Astrocyte of the cerebellum (primary cell): ENCODE measurements at regions not wholly inside any gene's neighbourhood (a gene's known extent, or its start where the extent isn't known, plus 50 kb on each side); places are given as distances from the start of the nearest gene placed in this dataset.

Source experiments
- DNase-seq: peaks from one replicate; pipeline ENCODE4 v3.0.0-alpha.2; 2011; ENCODE audit warnings: low read depth
- H3K4me3 ChIP-seq: 2 replicates; pipeline ENCODE4 v1.5.1; 2011; ENCODE audit warnings: mild to moderate bottlenecking, low read depth, low read length, moderate library complexity
- CTCF ChIP-seq: IDR thresholded peaks from 2 replicates; pipeline ENCODE4 v1.5.1; 2012; ENCODE audit warnings: low read length, low read depth, moderate library complexity, mild to moderate bottlenecking; ENCODE audit errors: missing control alignments
- in situ Hi-C: cut with HindIII; loops from 2 replicates; pipeline ENCODE4 v1.10.0; 2017; ENCODE audit warnings: low sequenced_read_pairs

- no peak overlapping the region for H3K4me3 ChIP-seq
- in situ Hi-C loops, result no loop called here
- TF ChIP-seq CTCF, result no peak
- DNase-seq, result no peak
These were observed 441.5 kb upstream of the CDH6 start for GRCh38 chr5:30752015-30752414.

GRCh38 chr5:30749971-30750370 is 443.5 kb upstream of the CDH6 start:
- no peak overlapping the region for H3K4me3 ChIP-seq
- TF ChIP-seq CTCF, result no peak
- no peak for DNase-seq
- in situ Hi-C loops, result no loop called here

GRCh38 chr5:30747412-30747811 is 446.1 kb upstream of the CDH6 start:
- H3K4me3 ChIP-seq, result no peak overlapping the region
- DNase-seq, result no peak
- in situ Hi-C loops, result no loop called here
- no peak for TF ChIP-seq CTCF

- no peak for DNase-seq
- TF ChIP-seq CTCF, result no peak
- H3K4me3 ChIP-seq, result no peak overlapping the region
- in situ Hi-C loops, result no loop called here
These were observed 456.8 kb upstream of the CDH6 start for GRCh38 chr5:30736669-30737068.

GRCh38 chr5:30734118-30734517 is 459.4 kb upstream of the CDH6 start:
- H3K4me3 ChIP-seq, result no peak overlapping the region
- TF ChIP-seq CTCF, result no peak
- in situ Hi-C loops, result no loop called here
- no peak for DNase-seq

- TF ChIP-seq CTCF, result no peak
- DNase-seq, result no peak
- no peak overlapping the region for H3K4me3 ChIP-seq
- in situ Hi-C loops, result no loop called here
These were observed 468.4 kb upstream of the CDH6 start for GRCh38 chr5:30725073-30725472.

- in situ Hi-C loops, result no loop called here
- no peak for DNase-seq
- no peak overlapping the region for H3K4me3 ChIP-seq
- TF ChIP-seq CTCF, result no peak
These were observed 495.3 kb upstream of the CDH6 start for GRCh38 chr5:30698217-30698616.
